Esophagus mucosa (tissue), 1 donor: ENCODE measurements at regions not wholly inside any gene's neighbourhood (a gene's known extent, or its start where the extent isn't known, plus 50 kb on each side); places are given as distances from the start of the nearest gene placed in this dataset.

Experiments
- ATAC-seq: fragments of 200-7000 bp; cut with Tn5 transposase; one replicate; pipeline ENCODE4 v1.9.1; 2020
- donor health status: DM: yes; HTN: yes; CAD: no.

- ATAC-seq = no peak
Measured at GRCh38 chr17:54009502-54009901, 186.8 kb downstream of the KIF2B start.

GRCh38 chr17:54013072-54013471 lies 190.3 kb downstream of the KIF2B start:
- no peak for ATAC-seq

GRCh38 chr17:54015734-54016133 lies 193.0 kb downstream of the KIF2B start:
- ATAC-seq = no peak

- ATAC-seq = no peak
Measured at GRCh38 chr17:54021418-54021817, 198.7 kb downstream of the KIF2B start.

- no peak for ATAC-seq
Measured at GRCh38 chr17:54028986-54029580, 206.4 kb downstream of the KIF2B start.

GRCh38 chr17:54029986-54030385 lies 207.3 kb downstream of the KIF2B start:
- ATAC-seq = peak; percentile 29

GRCh38 chr17:54046570-54046969 lies 223.8 kb downstream of the KIF2B start:
- ATAC-seq = no peak

- no peak for ATAC-seq
Measured at GRCh38 chr17:54063639-54064038, 240.9 kb downstream of the KIF2B start.

- ATAC-seq = no peak
Measured at GRCh38 chr17:54085020-54085419, 262.3 kb downstream of the KIF2B start.

GRCh38 chr17:54085934-54086333 lies 263.2 kb downstream of the KIF2B start:
- ATAC-seq = no peak

GRCh38 chr17:54096216-54096615 lies 273.5 kb downstream of the KIF2B start:
- ATAC-seq = no peak

- ATAC-seq = no peak
Measured at GRCh38 chr17:54099221-54099620, 276.5 kb downstream of the KIF2B start.

GRCh38 chr17:54102246-54102645 lies 279.5 kb downstream of the KIF2B start:
- no peak for ATAC-seq

GRCh38 chr17:54111576-54111975 lies 288.8 kb downstream of the KIF2B start:
- no peak for ATAC-seq

GRCh38 chr17:54117452-54117851 lies 294.7 kb downstream of the KIF2B start:
- no peak for ATAC-seq

- no peak for ATAC-seq
Measured at GRCh38 chr17:54124456-54124855, 301.7 kb downstream of the KIF2B start.

- no peak for ATAC-seq
Measured at GRCh38 chr17:54153423-54153822, 330.7 kb downstream of the KIF2B start.

- ATAC-seq = no peak
Measured at GRCh38 chr17:54157542-54157941, 334.8 kb downstream of the KIF2B start.

- ATAC-seq = no peak
Measured at GRCh38 chr17:54172096-54172984, 349.6 kb downstream of the KIF2B start.

- ATAC-seq = no peak
Measured at GRCh38 chr17:54172985-54173316, 350.2 kb downstream of the KIF2B start.

- peak; percentile 63 for ATAC-seq
Measured at GRCh38 chr17:54177606-54178308, 355.0 kb downstream of the KIF2B start.

- ATAC-seq = no peak
Measured at GRCh38 chr17:54180950-54181349, 358.2 kb downstream of the KIF2B start.

GRCh38 chr17:54191261-54191660 lies 368.5 kb downstream of the KIF2B start:
- ATAC-seq = no peak

- no peak for ATAC-seq
Measured at GRCh38 chr17:54194268-54194667, 371.5 kb downstream of the KIF2B start.
